SK-N-MC (cell line): ENCODE measurements at regions not wholly inside any gene's neighbourhood (a gene's known extent, or its start where the extent isn't known, plus 50 kb on each side); places are given as distances from the start of the nearest gene placed in this dataset.

Experiments used
- EZH2 ChIP-seq: fragments of 200-600 bp; sonication (generic); IDR thresholded peaks from one replicate; pipeline ENCODE4 v1.6.1; 2017; ENCODE audit warnings: antibody characterized with exemption
- POLR2AphosphoS5 ChIP-seq: IDR thresholded peaks from 2 replicates; pipeline ENCODE4 v1.6.1; 2012; ENCODE audit warnings: mild to moderate bottlenecking, low read depth, low read length, borderline replicate concordance

DNA sequence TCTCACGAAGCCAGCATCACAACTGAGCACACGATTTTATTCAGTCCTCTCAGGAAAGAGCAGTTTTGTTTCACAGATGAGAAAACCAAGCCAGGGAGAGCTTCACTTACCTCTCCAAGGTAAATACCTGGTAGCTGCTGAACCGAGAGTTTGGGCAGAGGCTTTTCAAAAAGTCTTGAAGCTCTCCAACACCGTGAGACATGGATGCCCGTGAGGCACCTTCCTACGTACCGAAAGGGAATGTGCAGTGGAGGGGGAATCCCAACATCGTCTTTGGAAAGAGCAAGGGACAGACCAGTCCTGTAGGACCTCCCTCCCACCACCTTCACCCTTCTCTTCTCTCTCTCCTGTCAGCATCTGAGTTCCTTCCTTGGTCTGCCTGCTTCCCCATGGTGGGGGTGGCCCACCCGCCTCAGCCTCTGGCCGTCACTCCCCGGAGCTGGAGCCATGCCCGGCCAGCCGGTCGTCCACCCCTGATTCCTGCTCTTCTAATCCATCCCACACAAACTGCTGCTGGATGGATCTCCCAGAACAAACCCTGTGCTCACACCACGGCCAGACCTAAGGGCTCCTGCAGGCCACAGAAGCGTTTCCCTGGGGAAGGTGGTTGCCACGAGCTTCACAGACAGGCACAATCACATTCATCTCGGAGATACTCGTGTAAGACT lies 97.3 kb upstream of the SNTG2 start:
- TF ChIP-seq POLR2AphosphoS5 (no peak), EZH2 (no peak)
